Spleen (tissue), 11 donors: ENCODE measurements at regions not wholly inside any gene's neighbourhood (a gene's known extent, or its start where the extent isn't known, plus 50 kb on each side); places are given as distances from the start of the nearest gene placed in this dataset.

Source experiments
- DNase-seq: peaks from one replicate; pipeline ENCODE4 v3.0.0-alpha.2; 2020
- H3K27ac ChIP-seq, 8 donors: fragments of 200-600 bp; sonication (generic) in 7 of 8; 1 replicate in 4 of 8; 2 replicates in 4 of 8; pipeline versions ENCODE4 v1.5.0 to v1.8.0; 2016 to 2021; ENCODE audit warnings: inconsistent platforms in 4 of 8, mild to moderate bottlenecking in 4 of 8, moderate library complexity in 1 of 8
- H3K27me3 ChIP-seq, 7 donors: fragments of 200-600 bp; sonication (generic) in 6 of 7; replicated peaks in 1 of 7; 1 replicate in 4 of 7; 2 replicates in 3 of 7; pipeline versions ENCODE4 v1.5.0 to v1.8.0; 2016 to 2021; ENCODE audit warnings: inconsistent platforms in 3 of 7, mild to moderate bottlenecking in 1 of 7
- H3K36me3 ChIP-seq, 6 donors: fragments of 200-600 bp; sonication (generic) in 5 of 6; 1 replicate in 4 of 6; 2 replicates in 2 of 6; pipeline versions ENCODE4 v1.5.0 to v1.8.0; 2016 to 2021; ENCODE audit warnings: inconsistent platforms in 2 of 6
- H3K4me1 ChIP-seq, 6 donors: fragments of 200-600 bp; sonication (generic) in 5 of 6; 1 replicate in 3 of 6; 2 replicates in 3 of 6; pipeline versions ENCODE4 v1.5.0 to v1.8.0; 2016 to 2021; ENCODE audit warnings: inconsistent platforms in 3 of 6
- H3K4me3 ChIP-seq, 8 donors: fragments of 200-600 bp; sonication (generic) in 7 of 8; 1 replicate in 4 of 8; 2 replicates in 4 of 8; pipeline versions ENCODE4 v1.5.0 to v1.8.0; 2016 to 2021; ENCODE audit warnings: inconsistent platforms in 4 of 8, mild to moderate bottlenecking in 4 of 8, moderate library complexity in 2 of 8
- H3K9me3 ChIP-seq, 8 donors: fragments of 200-600 bp; sonication (generic) in 7 of 8; 1 replicate in 4 of 8; 2 replicates in 4 of 8; pipeline versions ENCODE4 v1.5.0 to v1.8.0; 2016 to 2021; ENCODE audit warnings: inconsistent platforms in 4 of 8
- CTCF ChIP-seq, 11 experiments: fragments of 200-600 bp in 7 of 11; fragments of 450-650 bp in 4 of 11; sonication (generic) in 4 of 11; IDR thresholded peaks in 8 of 11; conservative IDR thresholded peaks in 3 of 11; 1 replicate in 7 of 11; 2 replicates in 4 of 11; pipeline versions ENCODE4 v1.4.0 to v1.8.0; 2016 to 2021; ENCODE audit warnings: antibody characterized with exemption in 11 of 11, inconsistent platforms in 4 of 11, mild to moderate bottlenecking in 1 of 11
- POLR2A ChIP-seq, 3 donors: fragments of 450-650 bp; IDR thresholded peaks; one replicate each; pipeline ENCODE4 v1.5.1; 2017; ENCODE audit warnings: antibody characterized with exemption in 3 of 3, mild to moderate bottlenecking in 1 of 3
- POLR2AphosphoS5 ChIP-seq, 3 donors: sonication (generic); formaldehyde crosslinking; IDR thresholded peaks; one replicate each; pipeline ENCODE4 v1.5.1; 2017; ENCODE audit warnings: antibody characterized with exemption in 3 of 3
- WGBS, 5 donors: extraction: QIAGEN DNeasy Blood & Tissue Kit in 3 of 5; methylation state at CpG; one replicate each; pipeline versions ENCODE4 v1.1.5 to v1.1.7; 2013 to 2018; 5-methylcytosine and 5-hydroxymethylcytosine counted together
- intact Hi-C: fragments of 100-400 bp; cut with DNase I; formaldehyde crosslinking; loops from one replicate; pipeline ENCODE4 v1.15.0; 2023; ENCODE audit warnings: low total_unique reads
- donor health status: healthy with polysubstance abuse.
- donor health status: DM: no; HTN: no; CAD: no; lungs with moderate emphysema.
- donor health status: DM: no; HTN: no; CAD: no.
- donor health status: Bipolar disorder and iron deficiency.
- donor health status: healthy.
- donor health status: DM: no; HTN: no; CAD: no.
- donor health status: DM: yes; HTN: yes; CAD: no.

DNA sequence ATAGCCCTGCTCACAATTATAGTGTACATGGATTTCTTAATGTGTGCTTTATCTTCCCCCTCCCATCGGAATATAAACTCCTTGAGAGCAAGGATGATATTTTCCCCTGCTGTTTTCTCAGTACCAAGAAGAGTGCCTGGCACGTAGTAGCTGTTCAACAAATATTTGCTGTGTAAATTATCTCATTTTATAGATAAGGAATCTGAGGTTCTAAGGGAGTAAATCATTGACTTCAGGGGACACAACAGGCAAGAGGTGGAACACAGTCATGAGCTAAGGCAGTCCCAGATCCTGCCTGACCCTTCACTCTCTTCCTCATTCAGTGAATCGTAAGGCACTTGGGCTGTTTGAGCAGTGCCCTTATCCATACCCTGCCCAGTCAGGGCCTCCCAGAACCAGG, 187.3 kb upstream of the TNP1 start:
- no peak overlapping the region for H3K4me3 ChIP-seq
- DNase-seq, result no peak
- H3K27me3 ChIP-seq, result peaks cover 0 to 11% (median 0%) of the 10 kb centered on the region in 7 donors
- no peaks in the 10 kb centered on the region for H3K36me3 ChIP-seq
- intact Hi-C loops, result no loop called here
- WGBS, 5 donors, result 74 to 94% (median 85%) methylated on average over 3 of the region's 3 CpGs
- no peaks in the 10 kb centered on the region for H3K4me1 ChIP-seq
- H3K9me3 ChIP-seq, result peaks cover 0 to under 1% (median 0%) of the 10 kb centered on the region in 8 donors
- no peak for TF ChIP-seq CTCF (IDR thresholded peaks at IDR 0.05 in 8 of 11, conservative IDR thresholded peaks at IDR 0.05 in 3 of 11)
- H3K27ac ChIP-seq, result no peak overlapping the region

DNA sequence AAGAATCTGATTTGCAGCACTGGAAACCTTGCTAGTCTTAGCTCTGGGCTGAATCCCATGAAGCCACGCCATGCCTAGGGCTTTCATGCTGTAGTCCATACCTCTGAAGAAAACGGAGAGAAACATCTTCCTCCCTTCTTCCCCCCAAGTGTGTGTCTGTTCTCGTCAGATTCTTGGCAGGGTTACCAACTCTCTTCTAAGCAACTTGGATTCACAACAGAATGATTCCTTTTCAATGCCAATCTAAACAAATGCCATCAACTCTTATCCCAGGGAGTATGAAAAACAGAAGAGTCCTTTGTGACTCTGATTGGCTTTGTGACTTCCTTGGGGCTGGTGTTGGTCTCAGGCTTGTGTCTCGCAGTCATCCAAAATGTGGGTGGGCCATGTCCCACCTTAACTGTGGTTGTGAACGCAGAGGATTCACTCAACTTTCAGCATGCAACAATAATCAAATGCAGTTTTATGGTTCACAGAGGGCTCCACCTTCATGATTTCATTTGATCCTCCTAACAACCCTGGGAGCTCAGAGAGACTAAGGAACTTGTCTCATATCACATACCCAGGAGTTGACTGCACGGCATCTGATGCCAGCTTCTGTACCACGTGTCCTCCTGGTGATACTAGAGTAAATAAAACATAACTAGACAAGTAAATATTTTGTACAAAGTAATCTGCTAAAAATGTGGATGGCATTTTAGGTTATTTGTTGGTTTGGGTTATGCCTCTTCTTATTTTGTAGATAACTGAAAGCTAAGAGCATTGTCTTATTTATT, 186.0 kb upstream of the TNP1 start:
- H3K9me3 ChIP-seq, result peaks cover 0 to 9% (median 0%) of the 10 kb centered on the region in 8 donors
- no peak for DNase-seq
- intact Hi-C loops, result no loop called here
- TF ChIP-seq POLR2A (IDR thresholded peaks at IDR 0.05), result no peak
- no peak for TF ChIP-seq CTCF (IDR thresholded peaks at IDR 0.05 in 8 of 11, conservative IDR thresholded peaks at IDR 0.05 in 3 of 11)
- peaks cover 0 to 11% (median 0%) of the 10 kb centered on the region in 7 donors for H3K27me3 ChIP-seq
- no peaks in the 10 kb centered on the region for H3K4me1 ChIP-seq
- no peaks in the 10 kb centered on the region for H3K36me3 ChIP-seq
- no peak overlapping the region for H3K27ac ChIP-seq
- 81 to 90% (median 85%) methylated on average over 7 of the region's 7 CpGs for WGBS, 5 donors
- H3K4me3 ChIP-seq, result no peak overlapping the region

DNA sequence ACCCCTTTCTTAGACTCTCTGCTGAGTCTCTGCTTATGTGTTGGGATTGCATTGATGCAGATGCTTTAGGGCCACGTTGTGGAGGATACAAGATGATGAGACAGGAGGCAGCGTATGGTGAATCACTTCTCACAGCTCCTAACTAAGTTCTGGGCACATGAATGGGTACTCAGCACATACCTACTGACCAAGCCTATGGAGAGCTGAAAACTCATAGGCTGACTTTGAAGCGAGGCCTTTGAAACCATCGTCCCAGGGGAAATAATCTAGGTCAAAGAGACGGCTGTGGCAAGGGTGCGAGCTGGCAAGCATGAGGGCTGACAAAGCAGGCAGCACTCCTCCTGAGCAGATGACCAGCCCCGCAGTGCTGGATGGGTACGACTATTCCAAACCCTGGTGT, 180.2 kb upstream of the TNP1 start:
- H3K4me3 ChIP-seq, result no peak overlapping the region
- H3K27ac ChIP-seq, result no peak overlapping the region
- no peaks in the 10 kb centered on the region for H3K27me3 ChIP-seq
- H3K36me3 ChIP-seq, result no peaks in the 10 kb centered on the region
- intact Hi-C loops, result no loop called here
- no peak for TF ChIP-seq CTCF (IDR thresholded peaks at IDR 0.05 in 8 of 11, conservative IDR thresholded peaks at IDR 0.05 in 3 of 11)
- 86 to 94% (median 88%) methylated on average over 8 of the region's 8 CpGs for WGBS, 5 donors
- H3K9me3 ChIP-seq, result peaks cover 0 to 9% (median 0%) of the 10 kb centered on the region in 8 donors
- no peak for DNase-seq
- H3K4me1 ChIP-seq, result no peaks in the 10 kb centered on the region

DNA sequence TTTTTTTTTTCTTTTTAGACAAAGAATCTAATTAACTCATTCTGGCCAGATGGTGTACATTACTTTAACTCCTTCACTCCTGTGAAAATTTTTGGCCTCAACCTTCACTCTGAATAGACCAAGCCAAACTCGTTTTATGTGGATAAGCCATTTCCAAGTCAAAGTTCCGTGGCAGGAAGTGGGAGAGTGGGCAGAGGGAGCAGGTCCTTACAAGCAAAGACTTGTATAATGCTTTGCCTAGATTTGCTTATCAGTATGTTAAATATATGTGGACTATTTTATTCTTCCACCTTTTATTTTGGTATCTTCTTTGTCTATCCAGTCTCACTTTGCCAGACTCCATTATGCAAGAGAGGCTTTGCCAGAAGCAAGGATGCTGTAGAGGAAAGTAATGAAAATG, 178.1 kb upstream of the TNP1 start:
- Histone ChIP-seq H3K4me1 (no peaks in the 10 kb centered on the region), H3K9me3 (peaks cover 0 to 9% (median 0%) of the 10 kb centered on the region in 8 donors), H3K4me3 (no peak overlapping the region), H3K27me3 (no peaks in the 10 kb centered on the region), H3K36me3 (no peaks in the 10 kb centered on the region), H3K27ac (no peak overlapping the region)
- 48 to 81% (median 68%) methylated on average over 2 of the region's 2 CpGs for WGBS, 5 donors
- DNase-seq, result no peak
- no peak for TF ChIP-seq POLR2A (IDR thresholded peaks at IDR 0.05)
- TF ChIP-seq POLR2AphosphoS5 (IDR thresholded peaks at IDR 0.05), result no peak
- no peak for TF ChIP-seq CTCF (IDR thresholded peaks at IDR 0.05 in 8 of 11, conservative IDR thresholded peaks at IDR 0.05 in 3 of 11)
- intact Hi-C loops, result no loop called here
